GM13976 (cell line): ENCODE measurements at regions not wholly inside any gene's neighbourhood (a gene's known extent, or its start where the extent isn't known, plus 50 kb on each side); places are given as distances from the start of the nearest gene placed in this dataset.
"Not testable (repeated sequence)": the region's sequence is repeated elsewhere in the genome, so short reads cannot be mapped to it uniquely, and the experiment has no call there.

Experiments
- DNase-seq: peaks from one replicate; pipeline ENCODE4 v3.0.0; 2012; ENCODE audit warnings: low spot score
- CTCF ChIP-seq: IDR thresholded peaks from 2 replicates; pipeline ENCODE4 v1.5.1; 2012; ENCODE audit warnings: borderline replicate concordance, mild to moderate bottlenecking; ENCODE audit not compliant: insufficient read depth; ENCODE audit errors: extremely low read depth, missing control alignments, control extremely low read depth
- in situ Hi-C: fragments of 300-500 bp; cut with MboI; formaldehyde crosslinking; loops from one replicate; pipeline ENCODE4 v1.12.0; 2022; ENCODE audit warnings: low sequenced_read_pairs, mixed read lengths, inconsistent platforms; ENCODE audit not compliant: unreplicated experiment

- TF ChIP-seq CTCF: no peak
- in situ Hi-C loops: no loop called here
- DNase-seq: no peak
These were observed 386.6 kb upstream of the AADAT start for GRCh38 chr4:170476351-170476750.

GRCh38 chr4:170465429-170465828 is 375.7 kb upstream of the AADAT start:
- TF ChIP-seq CTCF: no peak
- in situ Hi-C loops: no loop called here
- no peak for DNase-seq

DNA sequence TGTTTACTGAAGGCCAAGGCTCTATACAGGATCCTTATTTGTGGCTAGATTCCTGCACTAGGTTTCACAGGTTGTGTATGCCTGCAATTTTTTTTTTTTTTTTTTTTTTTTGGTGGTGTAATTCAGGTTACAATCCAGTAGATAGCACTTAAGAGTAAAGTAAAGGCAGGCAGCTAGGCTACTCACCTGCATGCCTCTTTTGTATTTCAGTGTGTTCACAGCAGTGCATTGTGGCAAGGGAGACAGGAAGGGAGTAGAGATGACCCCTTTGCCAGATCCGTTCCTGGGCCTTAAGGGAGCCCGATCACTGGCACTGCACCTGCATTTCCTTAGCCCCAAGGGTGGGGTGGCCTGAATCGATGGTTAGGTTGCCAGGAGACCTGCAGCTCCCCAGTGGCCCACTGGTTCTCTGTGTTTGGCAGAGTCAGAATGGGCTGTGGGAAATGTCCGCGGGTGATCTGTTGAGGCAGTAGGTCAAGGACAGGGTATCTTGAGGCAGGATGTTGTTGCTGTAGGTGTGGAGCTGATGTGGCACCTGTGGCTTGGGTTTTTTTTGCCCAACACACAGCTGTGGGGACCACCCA is 374.9 kb upstream of the AADAT start:
- DNase-seq: no peak
- no peak for TF ChIP-seq CTCF
- in situ Hi-C loops: no loop called here

DNA sequence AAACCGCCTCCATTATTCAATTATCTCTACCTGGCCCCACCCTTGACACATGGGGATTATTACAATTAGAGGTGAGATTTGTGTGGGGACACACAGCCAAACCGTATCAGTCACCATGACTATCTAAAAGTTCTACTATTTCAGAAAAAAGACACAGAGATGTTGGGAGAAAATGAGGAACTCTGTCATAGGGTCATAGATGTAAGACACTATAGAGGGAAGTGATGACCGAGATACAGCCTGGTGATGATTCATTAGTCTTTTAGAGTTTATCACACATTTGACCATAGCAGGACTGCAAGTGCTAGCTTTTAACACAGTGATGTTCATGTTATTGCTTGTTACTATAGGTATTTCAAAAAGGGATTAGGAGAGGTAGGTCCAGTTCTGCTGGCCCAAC is 357.0 kb upstream of the AADAT start:
- in situ Hi-C loops: no loop called here
- no peak for DNase-seq
- TF ChIP-seq CTCF: no peak

DNA sequence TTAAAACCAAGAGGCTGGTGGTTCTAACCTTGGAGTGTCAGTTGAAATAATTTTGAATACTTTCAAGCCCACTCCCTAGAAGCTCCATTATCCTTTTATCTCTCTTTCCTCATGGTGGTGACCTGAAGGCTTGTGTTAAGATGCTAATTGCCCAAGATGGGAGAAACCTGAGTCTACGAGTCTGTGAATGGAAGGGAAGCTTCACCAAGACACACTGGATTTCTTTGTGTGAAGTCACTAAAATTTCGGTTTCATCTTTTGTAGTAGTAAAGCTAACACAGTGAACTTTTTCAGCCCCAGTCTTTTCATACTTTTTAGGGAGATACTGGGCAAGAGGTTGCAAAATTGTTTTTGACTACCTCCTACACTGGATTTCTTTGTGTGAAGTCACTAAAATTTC is 351.4 kb upstream of the AADAT start:
- in situ Hi-C loops, DNase-seq: not testable (repeated sequence)

DNA sequence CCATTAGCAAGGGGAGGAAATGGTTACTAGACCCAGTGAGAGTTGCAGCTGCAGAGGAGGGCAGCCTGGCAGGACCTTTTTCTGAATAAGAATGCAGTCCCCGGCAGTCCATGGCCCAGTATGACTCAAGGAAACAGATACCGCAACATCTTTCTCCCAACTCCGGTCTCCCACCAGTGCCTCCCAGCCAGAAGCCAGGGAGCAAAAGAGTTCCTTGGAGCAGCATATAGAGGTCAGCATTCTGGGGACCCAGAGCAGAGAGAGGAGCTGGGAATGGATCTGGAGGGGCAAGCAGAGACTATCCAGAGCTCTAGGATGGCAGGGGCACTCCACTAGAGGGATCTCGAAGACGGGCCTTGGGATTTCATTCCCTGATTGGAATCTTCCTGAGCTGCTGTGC is 339.2 kb upstream of the AADAT start:
- no peak for TF ChIP-seq CTCF
- no peak for DNase-seq
- in situ Hi-C loops: no loop called here

- in situ Hi-C loops: no loop called here
- no peak for TF ChIP-seq CTCF
- no peak for DNase-seq
These were observed 335.9 kb upstream of the AADAT start for GRCh38 chr4:170425521-170426143.
